GM19328 (cell line): ENCODE measurements at regions not wholly inside any gene's neighbourhood (a gene's known extent, or its start where the extent isn't known, plus 50 kb on each side); places are given as distances from the start of the nearest gene placed in this dataset.

Source experiments
- ATAC-seq: cut with Tn5 transposase; IDR thresholded peaks from one replicate; pipeline ENCODE4 v1.9.1; 2021; ENCODE audit warnings: mild to moderate bottlenecking, moderate library complexity; ENCODE audit not compliant: unreplicated experiment

DNA sequence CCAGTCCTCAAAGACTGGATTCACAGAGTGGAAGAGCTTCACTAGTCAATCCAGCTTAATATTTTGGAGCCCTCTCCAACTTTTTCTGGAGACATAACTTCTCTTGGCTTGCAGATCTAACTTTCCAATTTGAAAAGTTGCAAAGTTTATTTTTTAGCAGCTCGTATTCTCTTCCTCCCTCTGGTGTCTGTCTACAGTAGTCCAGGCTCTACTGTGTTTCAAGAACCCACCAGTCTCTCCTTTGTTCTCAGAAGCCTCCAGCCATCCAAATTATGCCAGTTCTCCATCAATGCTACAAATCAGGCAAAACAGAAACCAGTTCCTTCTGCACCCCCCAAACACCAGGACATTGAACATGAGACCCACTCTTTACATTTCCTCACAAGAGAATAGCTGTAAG, 376.1 kb upstream of the OPRM1 start:
- no peak for ATAC-seq

DNA sequence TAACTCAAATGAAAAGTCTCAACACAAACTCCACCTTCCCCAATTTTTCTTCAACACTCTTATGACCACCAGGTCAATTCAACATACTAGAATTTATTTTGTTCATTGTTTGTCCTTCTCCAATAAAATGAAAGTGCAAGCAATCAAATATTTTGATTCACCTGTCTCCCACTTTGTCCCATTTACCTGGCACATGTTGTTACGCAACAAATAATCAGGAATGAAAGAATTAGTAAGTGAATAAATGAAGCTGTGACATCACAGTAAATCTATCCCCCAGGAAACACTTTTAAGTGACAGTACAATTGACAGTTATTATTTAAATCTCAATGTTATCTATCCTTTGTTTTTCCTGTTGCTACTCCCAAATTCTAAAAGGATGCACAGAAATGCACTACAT, 393.7 kb upstream of the OPRM1 start:
- no peak for ATAC-seq

DNA sequence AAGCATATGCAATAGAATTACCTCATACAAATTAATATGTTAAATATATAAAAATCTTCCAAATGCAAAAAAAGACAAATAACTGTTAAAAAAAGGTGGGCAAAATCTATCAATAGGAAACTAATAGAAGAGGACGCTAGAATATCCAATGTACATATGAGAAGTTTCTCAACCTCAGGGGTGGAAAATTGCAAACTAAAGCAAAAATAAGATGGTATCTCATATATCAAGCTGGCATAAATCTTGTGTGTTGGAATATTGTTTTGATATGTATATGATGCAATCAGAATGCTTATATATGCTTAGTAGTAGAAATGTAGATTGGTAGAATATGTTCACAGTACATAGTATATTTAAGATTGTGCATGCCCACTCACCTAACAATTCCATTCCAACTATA, 395.0 kb upstream of the OPRM1 start:
- no peak for ATAC-seq

DNA sequence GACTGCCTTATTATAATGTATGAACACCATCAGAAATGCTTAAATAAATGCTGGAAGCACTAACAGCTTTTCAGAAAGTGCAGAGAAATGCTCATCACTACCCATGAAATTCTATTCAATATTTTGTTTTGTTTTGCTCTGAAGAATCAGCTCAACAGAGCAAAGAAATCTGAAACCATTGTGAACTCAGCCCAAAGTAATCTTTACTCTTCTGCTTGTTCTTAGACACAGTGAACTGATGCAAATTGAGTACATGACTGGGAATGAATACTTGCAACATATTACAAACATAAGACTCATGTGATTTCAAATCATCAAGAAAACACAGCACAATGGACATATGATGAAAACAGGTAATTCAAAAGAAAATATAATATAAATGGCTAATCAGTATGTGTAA, 404.6 kb upstream of the OPRM1 start:
- no peak for ATAC-seq

DNA sequence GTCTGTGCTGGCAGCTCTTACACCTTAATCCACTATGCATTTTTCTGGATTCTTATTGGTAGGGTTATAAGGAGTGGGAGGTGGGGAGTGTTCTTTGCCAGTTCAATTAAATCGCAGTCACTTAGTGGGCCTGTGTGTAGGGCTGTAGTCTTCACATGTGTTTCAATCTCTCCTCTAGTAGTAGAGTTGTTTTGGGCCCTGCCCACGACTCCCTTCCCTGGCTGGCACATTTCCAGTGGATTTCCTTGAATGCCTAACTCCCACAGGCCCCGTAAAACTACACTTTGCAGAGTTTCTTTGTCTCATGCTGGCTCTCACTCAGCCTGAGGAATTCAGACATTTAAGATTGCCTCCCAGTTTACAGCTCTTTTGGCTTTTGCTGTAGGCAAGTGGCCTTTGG, 414.0 kb upstream of the OPRM1 start:
- ATAC-seq = no peak

DNA sequence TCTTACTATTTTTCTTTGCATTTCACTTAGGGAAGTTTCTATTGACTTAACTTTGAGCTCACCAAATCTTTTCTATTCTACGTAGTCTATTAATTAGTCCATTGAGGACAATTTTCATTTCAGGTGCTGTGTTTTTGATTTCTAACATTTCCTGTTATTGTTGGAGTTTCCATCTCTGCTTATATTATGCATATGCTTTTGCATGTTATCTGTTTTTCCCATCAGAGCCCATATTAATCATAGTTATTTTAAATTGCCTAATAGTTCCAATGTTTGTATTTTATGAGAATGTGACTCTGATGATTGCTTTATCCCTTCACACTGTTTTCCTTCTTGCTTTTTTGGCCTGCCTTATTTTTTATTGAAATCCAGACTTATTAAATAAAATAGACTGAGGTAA, 414.5 kb upstream of the OPRM1 start:
- ATAC-seq = no peak

DNA sequence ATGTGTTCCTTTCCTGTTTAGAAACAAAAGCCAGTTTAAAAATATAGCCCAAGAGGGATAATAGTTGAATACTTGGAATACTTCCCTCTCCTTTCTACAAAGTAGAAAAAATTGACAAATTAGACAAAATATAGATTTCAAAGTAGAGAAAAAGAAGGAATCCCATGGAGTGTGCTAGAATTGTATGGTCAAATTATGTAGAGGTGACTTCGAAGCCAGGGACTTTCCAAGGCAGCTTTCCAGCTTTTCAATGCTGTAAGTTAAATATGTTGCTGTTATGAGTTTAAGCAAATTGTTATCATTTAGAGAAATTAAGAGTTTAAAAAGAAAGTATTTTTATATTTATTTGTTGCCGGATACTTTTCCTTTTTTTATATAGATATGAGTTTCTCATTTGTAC, 415.5 kb upstream of the OPRM1 start:
- ATAC-seq = no peak

DNA sequence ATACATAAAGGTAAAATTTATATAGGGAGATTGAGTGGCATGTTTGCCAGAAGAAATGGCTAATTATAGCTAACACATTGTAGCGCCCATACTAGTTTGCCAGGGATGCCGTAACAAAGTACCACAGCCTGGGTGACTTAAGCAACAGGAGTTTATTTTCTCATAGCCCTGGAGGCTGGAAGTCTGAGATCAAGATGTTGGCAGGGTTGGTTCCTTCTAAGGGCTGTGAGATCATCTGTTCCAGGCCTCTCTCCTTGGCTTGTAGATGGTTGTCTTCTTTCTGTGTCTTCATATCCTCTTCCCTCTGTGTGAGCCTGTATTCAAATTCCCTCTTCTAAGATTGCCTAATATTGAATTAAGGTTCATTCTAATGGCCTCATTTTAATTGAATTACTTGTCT, 417.5 kb upstream of the OPRM1 start:
- no peak for ATAC-seq

DNA sequence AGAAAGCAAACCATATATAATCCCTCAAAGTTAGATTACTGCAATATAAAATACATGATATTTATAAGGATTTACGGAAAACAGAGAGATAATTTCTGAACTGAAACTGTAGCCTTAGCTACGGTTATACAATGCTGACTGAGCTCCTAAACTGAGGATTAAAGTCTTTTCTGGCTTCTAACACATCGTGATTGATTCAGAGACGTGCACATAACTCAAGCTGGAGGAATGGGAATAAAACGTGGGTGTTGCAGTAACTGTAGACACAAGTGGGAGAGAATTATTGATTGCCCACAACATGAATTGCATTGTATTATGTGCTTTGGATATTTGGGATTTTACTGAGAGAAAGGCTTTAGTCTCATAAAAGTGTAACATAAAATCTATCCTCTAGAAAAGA, 418.0 kb upstream of the OPRM1 start:
- ATAC-seq = no peak

DNA sequence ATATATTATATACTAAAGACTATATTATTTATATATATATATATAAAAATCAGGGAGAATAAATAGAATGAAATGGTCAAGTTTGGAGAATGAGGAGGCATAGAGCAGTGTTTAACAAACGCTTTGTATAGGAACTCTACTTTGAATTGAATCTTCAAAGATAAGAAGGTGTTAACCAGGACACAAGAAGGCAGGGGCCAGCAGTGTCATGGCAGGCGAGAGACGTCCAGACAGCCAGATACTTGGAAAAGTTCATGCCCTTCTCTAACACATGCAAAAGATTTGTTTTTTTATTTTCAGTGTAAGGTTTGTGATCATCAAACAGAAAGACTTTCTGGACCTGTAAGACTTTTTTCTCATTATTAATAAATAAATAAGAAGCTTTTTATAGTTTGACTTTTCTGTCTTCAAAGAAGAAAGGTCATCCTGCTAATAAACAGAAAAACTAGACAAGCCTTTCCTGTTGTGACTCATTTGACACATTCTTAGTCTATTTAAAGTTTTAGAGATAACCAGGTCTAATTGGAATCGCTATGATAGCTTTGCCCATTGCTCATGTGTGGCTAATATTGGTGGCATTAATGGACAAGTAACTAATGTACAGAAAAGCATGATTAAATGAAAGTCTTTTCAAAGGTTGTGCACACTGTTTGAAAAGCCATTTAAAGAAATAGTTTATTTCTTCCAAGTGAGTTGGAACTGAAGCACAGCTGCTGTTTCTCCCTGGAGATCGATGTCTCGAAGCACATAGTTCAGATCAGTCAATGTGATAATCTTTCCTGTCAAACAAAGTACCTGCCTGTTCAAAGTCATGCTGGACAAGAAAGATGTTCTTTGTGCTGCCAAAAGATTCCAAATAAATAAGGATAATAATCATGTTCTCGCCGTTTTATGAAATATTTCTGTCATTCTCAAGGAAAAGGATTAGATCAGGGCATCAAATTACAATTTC, 420.4 kb upstream of the OPRM1 start:
- no peak for ATAC-seq

DNA sequence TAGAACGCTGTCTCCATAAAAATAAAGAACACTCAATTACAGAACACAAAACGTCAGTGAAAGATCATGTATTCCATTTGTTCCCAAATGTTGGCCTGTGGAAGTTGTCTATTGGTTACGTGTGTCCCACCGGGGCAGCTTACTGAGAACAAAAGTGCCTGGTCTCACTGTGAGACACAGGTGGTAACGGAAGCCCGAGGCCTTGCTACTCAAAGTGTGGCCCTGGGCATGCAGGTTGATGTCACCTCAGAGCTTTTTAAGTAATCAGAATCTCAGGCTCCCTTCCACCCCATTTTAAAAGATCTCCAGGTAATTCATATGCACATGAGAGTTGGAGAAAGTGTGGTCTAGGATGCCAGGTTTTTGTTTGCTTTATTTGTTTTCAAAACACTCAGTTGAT, 422.5 kb upstream of the OPRM1 start:
- ATAC-seq = no peak

DNA sequence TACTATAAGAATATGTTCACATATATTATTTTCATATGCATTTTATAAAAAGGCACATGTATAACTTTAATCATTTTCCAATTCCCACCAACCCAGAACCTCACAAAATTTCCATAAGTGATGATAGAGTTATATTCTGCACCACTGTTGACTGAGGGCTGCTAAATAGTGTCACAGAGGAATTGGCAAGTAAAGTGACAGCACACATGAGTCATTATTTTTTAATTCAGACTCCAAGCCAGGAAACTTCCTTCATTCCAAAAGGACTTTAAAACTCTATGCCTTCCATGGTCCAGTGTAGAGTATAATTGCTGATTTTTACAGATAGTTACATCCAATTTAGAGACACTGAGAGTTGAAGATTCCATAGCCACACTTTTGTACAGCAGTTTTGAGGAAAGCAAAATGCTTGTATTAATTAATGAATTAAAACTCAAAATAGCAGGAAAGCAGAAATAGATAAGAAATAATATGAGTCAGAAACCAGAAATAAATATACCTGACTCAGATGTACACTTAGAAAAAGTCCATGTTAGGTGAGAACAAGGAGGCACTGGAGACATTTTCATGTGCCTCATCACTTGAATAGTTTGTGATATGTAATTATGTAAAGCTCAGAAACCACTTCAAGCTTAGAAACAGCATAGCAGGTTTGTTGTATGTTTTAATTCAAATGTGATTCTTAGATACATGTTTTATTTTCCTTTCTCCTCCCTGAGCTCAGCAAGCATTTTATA, 425.2 kb upstream of the OPRM1 start:
- no peak for ATAC-seq

DNA sequence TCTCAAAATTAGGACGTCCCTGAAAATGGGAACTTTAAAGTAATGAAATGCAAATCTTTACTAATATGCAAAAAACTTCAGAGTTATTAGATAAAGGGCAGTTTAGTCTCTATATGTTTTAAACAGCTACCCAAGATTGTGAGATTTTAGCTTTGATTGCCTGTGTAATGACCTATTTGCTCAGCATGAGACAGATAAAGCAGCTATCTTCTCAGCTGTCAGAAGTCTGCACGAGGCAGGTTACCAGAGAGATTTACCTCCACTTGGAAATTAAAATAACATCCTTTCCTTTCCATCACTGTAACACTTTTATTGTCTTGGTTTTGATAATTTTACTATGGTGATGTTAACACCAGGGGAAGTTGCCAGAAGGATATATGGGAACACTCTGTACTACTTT, 436.6 kb upstream of the OPRM1 start:
- no peak for ATAC-seq

DNA sequence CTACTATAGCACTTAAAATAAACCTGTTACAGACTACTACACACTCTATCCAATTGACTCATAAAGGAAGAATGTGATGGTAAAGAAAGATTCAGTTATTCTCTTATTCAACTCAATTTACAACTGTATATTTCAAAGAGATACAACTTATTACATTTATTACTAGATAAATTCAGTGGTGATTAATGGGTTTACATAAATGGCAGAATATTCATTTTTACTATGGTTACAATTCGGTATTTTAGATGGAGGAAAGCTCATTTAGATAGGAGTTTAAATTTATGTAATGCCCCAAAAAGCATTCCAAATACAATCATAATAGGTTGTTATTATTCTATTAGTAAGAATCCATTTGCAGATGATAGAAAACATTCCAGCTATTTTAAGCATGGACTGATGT, 439.1 kb upstream of the OPRM1 start:
- ATAC-seq = no peak

DNA sequence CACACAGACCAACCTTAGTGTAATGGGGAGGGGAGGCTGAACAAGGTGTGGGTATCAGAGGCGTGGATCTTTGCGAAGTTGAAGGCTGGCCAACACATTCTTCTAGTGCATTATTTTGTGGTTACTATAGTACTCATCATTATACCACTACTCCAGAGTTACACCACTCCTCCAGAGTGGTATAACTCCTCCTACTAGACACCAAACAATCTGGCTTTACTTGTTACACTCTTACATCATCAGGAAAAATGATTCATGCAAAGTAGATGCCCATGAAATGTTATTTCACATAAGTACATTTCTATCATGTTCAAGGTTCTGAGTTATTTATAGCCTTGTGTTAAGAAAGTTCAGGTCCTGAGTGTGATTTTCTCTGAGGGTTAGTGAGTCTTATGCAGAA, 443.1 kb upstream of the OPRM1 start:
- no peak for ATAC-seq

DNA sequence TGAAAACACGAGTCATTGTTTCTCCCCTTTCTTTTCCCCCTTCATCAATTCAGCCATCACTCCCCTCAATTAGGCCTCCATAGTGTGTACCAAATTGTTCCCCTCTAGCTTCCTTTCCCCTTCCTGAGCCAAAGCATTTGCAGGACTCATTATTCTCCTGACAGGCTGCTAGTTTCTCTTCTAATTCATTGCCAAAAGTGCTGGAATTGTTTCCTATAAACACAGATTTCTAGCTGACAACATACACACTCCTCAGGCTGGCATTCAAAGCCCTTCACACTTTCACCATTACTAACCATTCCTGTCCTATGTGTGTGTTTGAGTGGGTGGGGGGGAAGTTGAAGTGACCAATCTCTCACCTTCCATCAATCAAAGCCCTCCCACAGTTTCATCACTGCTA, 444.2 kb upstream of the OPRM1 start:
- no peak for ATAC-seq

DNA sequence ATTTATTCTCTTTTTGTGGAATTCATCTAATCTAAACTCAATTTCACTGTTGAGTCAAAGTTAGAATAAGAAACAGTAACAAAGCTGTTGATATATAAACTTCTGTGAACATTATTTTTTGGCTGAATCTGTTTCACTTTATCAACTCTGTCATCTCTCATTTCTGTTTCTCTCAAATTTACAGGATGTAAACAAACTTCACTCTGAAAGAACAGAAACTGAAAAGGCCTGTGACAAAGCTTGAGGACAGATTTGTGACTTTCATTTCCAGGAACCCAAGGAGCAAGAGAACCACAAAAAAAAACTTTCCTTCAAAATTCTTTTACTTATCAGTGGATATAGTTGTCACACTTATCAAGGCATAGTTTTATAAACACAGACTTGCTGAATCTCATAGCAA, 447.9 kb upstream of the OPRM1 start:
- ATAC-seq = no peak

DNA sequence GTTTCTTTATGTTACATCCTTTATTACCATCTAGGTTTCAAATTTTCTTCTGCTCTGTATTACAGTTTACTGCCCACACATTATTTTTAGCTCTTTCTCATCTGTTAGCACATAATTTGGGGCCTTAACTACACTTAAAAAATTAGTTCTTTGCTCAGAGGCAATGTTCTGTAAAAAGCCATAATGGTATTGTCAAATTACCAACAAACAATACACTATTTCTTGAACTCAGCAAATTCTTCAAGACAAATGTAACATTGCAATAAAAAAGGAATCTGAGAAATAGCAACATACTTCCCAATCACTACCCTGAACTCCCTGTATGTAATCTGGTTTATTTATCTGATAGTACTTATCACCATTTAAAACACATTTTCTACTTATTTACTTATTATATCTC, 448.6 kb upstream of the OPRM1 start:
- ATAC-seq = no peak

DNA sequence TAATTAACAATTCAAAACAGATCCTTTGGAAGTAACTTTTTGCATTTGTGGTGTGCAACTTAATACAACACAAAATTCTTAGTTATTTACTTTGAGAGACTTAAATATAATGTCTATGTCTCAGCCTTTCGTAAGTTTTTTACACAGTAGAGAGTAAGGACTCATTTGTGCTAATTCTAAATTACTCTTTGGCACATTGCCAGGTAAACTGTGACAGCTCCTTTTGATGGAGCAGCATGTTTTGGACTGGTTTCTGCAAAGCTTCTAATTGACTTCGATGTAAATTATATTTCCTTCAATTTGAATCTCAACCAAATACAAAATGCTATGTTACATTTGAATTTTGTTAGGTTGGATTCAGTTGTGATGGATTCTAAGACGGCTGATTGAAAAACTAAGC, 450.7 kb upstream of the OPRM1 start:
- no peak for ATAC-seq

DNA sequence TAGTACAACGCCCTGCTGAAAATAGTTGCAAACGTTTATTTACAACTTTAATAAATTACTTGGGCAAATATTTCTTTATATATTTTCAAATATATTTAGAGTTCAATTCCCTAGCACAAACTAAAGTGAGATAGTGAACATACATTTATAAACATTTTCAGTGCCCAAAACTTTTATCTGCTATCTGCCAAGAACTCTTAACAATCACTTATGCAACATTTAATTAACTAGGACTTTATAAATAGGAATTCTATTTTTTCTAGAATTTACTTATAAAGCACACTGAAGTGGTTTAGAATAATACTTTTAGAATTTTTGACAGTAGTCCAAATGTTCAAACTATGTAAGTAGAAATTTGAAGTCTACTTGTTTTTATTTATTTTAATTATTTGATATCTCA, 452.6 kb upstream of the RGS17 start:
- ATAC-seq = no peak

DNA sequence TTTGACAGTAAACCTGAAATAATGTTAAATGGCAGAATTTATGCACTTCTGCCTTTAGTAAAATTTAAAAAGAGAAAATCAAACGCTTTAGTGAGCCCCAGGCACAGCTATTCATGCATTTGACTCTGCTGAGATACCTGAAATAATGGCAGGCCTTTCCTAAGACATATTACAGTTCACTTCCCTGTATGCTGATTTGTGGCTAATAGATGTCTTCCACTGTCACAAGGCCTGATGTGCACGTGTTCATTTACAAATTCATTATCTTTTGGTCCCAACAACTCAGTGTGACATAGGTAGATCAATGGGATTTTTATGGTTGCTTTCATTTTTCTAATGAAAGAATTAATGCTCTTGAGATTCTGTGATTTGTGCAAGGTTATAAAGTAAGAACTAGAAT, 449.7 kb upstream of the RGS17 start:
- no peak for ATAC-seq

DNA sequence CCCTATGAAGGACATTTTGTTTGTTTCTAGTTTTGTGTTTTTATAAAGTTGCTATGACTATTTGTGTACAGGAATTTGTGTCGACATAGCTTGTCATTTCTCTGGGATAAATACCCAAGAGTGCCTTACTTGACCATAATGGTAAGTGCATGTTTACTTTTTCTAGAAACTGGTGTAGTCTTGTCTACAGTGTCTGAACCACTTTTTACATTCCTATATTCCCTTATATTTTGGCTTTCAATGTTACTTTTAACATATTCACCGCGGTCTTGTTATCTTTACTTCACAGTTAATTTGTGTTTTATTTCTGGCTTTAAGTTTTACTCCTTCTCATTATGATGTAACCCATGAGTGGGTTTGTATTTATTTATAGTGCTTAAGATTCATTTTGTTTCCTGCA, 444.4 kb upstream of the RGS17 start:
- ATAC-seq = no peak
